IMR-90 (cell line): ENCODE measurements at regions not wholly inside any gene's neighbourhood (a gene's known extent, or its start where the extent isn't known, plus 50 kb on each side); places are given as distances from the start of the nearest gene placed in this dataset.

Source experiments
- ATAC-seq: fragments of 200-7000 bp; cut with Tn5 transposase; 2 replicates; pipeline ENCODE4 v1.9.1; 2020; ENCODE audit warnings: low read depth, mild to moderate bottlenecking, moderate library complexity
- BruUV-seq: library from RNA; stranded (reverse); fragments of 400-500 nt; replicated peaks from 2 replicates; lab custom pipeline; 2021; lab: Mats Ljungman, UMichigan
- CTCF ChIA-PET: fragments of 300-600 bp; formaldehyde crosslinking; extraction: SDS; loops from one replicate; lab custom pipeline; 2021; ENCODE audit warnings: antibody characterized with exemption; lab: Yijun Ruan, JAX
- POLR2A ChIA-PET: fragments of 300-600 bp; sonication (Branson Sonifier 250); formaldehyde crosslinking; loops from one replicate; lab custom pipeline; 2022; ENCODE audit warnings: antibody characterized with exemption; ENCODE audit not compliant: unreplicated experiment; lab: Charles Lee
- DNase-seq: peaks from one replicate; pipeline ENCODE4 v3.0.0; 2013
- H2AFZ ChIP-seq: replicated peaks from 2 replicates; pipeline ENCODE3; 2013; ENCODE audit warnings: low read length, mild to moderate bottlenecking; ENCODE audit not compliant: poor library complexity
- H2AK5ac ChIP-seq: 2 replicates; pipeline ENCODE4 v1.6.1; 2013; ENCODE audit warnings: low read depth, low read length, inconsistent platforms
- H2AK9ac ChIP-seq: replicated peaks from 2 replicates; pipeline ENCODE3; 2013; ENCODE audit warnings: mild to moderate bottlenecking, low read depth, low read length, moderate library complexity; ENCODE audit not compliant: poor library complexity
- H2BK120ac ChIP-seq: 2 replicates; pipeline ENCODE4 v1.6.1; 2013; ENCODE audit warnings: low read depth, low read length, inconsistent platforms
- H2BK15ac ChIP-seq: 3 replicates; pipeline ENCODE4 v1.6.1; 2013; ENCODE audit warnings: low read depth, low read length, inconsistent platforms
- H2BK20ac ChIP-seq: 2 replicates; pipeline ENCODE4 v1.6.1; 2013; ENCODE audit warnings: low read depth, mild to moderate bottlenecking, inconsistent platforms, low read length, moderate library complexity
- H2BK5ac ChIP-seq: 2 replicates; pipeline ENCODE4 v1.6.1; 2013; ENCODE audit warnings: mild to moderate bottlenecking, low read depth, low read length, inconsistent platforms; ENCODE audit not compliant: poor library complexity, severe bottlenecking
- H3K14ac ChIP-seq: replicated peaks from 2 replicates; pipeline ENCODE4 v1.6.1; 2013; ENCODE audit warnings: low read depth, low read length, inconsistent platforms
- H3K18ac ChIP-seq: 2 replicates; pipeline ENCODE4 v1.6.1; 2013; ENCODE audit warnings: low read depth, low read length, control low read depth
- H3K23ac ChIP-seq: 2 replicates; pipeline ENCODE4 v1.6.1; 2013; ENCODE audit warnings: low read depth, low read length, inconsistent platforms
- H3K27ac ChIP-seq: 2 replicates; pipeline ENCODE4 v1.5.1; 2013; ENCODE audit warnings: mild to moderate bottlenecking, control low read depth, low read length; ENCODE audit not compliant: insufficient read depth
- H3K27me3 ChIP-seq: 2 replicates; pipeline ENCODE4 v1.6.1; 2013; ENCODE audit warnings: low read length; ENCODE audit not compliant: control insufficient read depth, insufficient read depth
- H3K36me3 ChIP-seq: 2 replicates; pipeline ENCODE4 v1.6.1; 2013; ENCODE audit warnings: low read length, mixed read lengths; ENCODE audit not compliant: control insufficient read depth, insufficient read depth
- H3K4ac ChIP-seq: 2 replicates; pipeline ENCODE4 v1.6.1; 2013; ENCODE audit warnings: low read depth, low read length, inconsistent platforms
- H3K4me1 ChIP-seq: 2 replicates; pipeline ENCODE4 v1.6.1; 2013; ENCODE audit warnings: low read length, mixed read lengths; ENCODE audit not compliant: control insufficient read depth, insufficient read depth
- H3K4me2 ChIP-seq: 2 replicates; pipeline ENCODE4 v1.6.1; 2013; ENCODE audit warnings: low read depth, mild to moderate bottlenecking, control low read depth, low read length, moderate library complexity
- H3K4me3 ChIP-seq: 2 replicates; pipeline ENCODE4 v1.5.1; 2013; ENCODE audit warnings: low read depth, mild to moderate bottlenecking, control low read depth, low read length, moderate library complexity; ENCODE audit not compliant: insufficient read depth
- H3K56ac ChIP-seq: 2 replicates; pipeline ENCODE4 v1.6.1; 2013; ENCODE audit warnings: low read length, inconsistent platforms; ENCODE audit not compliant: insufficient read depth; ENCODE audit errors: extremely low read depth
- H3K79me1 ChIP-seq, 2 experiments: 2 replicates each; pipeline ENCODE4 v1.6.1; 2013; ENCODE audit warnings: low read length in 2 of 2, inconsistent platforms in 1 of 2, low read depth in 1 of 2
- H3K9ac ChIP-seq: 2 replicates; pipeline ENCODE4 v1.6.1; 2013; ENCODE audit warnings: low read depth, low read length, control low read depth
- H3K9me1 ChIP-seq: 2 replicates; pipeline ENCODE4 v1.6.1; 2013; ENCODE audit warnings: low read length, inconsistent platforms; ENCODE audit not compliant: insufficient read depth
- H3K9me3 ChIP-seq: 2 replicates; pipeline ENCODE4 v1.6.1; 2013; ENCODE audit warnings: low read length; ENCODE audit not compliant: control insufficient read depth, insufficient read depth
- H4K20me1 ChIP-seq: 2 replicates; pipeline ENCODE4 v1.6.1; 2013; ENCODE audit warnings: low read length, inconsistent platforms; ENCODE audit not compliant: insufficient read depth
- H4K5ac ChIP-seq: 2 replicates; pipeline ENCODE4 v1.6.1; 2013; ENCODE audit warnings: mild to moderate bottlenecking, low read depth, low read length, control low read depth
- H4K8ac ChIP-seq, 2 experiments: 2 replicates each; pipeline ENCODE4 v1.6.1; 2013; ENCODE audit warnings: low read depth in 2 of 2, low read length in 2 of 2, control low read depth in 1 of 2, inconsistent platforms in 1 of 2
- H4K91ac ChIP-seq: 2 replicates; pipeline ENCODE4 v1.6.1; 2013; ENCODE audit warnings: low read depth, low read length, inconsistent platforms; ENCODE audit not compliant: insufficient read depth
- BHLHE40 ChIP-seq: fragments of 150-350 bp; IDR thresholded peaks from 2 replicates; pipeline ENCODE4 v1.6.1; 2016; ENCODE audit warnings: mild to moderate bottlenecking, low read depth, low read length
- CEBPB ChIP-seq: IDR thresholded peaks from 2 replicates; pipeline ENCODE4 v1.6.1; 2012; ENCODE audit warnings: low read depth, low read length, improper control_type of control experiment
- CHD1 ChIP-seq: IDR thresholded peaks from 2 replicates; pipeline ENCODE4 v1.6.1; 2012; ENCODE audit warnings: low read depth, low read length, improper control_type of control experiment
- CTCF ChIP-seq: conservative IDR thresholded peaks from 2 replicates; pipeline ENCODE4 v1.5.1; 2012; ENCODE audit warnings: mild to moderate bottlenecking, low read depth, low read length, improper control_type of control experiment
- FOS ChIP-seq: fragments of 150-350 bp; IDR thresholded peaks from 2 replicates; pipeline ENCODE4 v1.6.1; 2016; ENCODE audit warnings: low read depth, low read length
- MAFK ChIP-seq: IDR thresholded peaks from 2 replicates; pipeline ENCODE4 v1.6.1; 2012; ENCODE audit warnings: low read depth, low read length, improper control_type of control experiment
- MAZ ChIP-seq: IDR thresholded peaks from 2 replicates; pipeline ENCODE4 v1.6.1; 2012; ENCODE audit warnings: low read depth, mild to moderate bottlenecking, low read length, improper control_type of control experiment, moderate library complexity, borderline replicate concordance
- MXI1 ChIP-seq: IDR thresholded peaks from 2 replicates; pipeline ENCODE4 v1.6.1; 2012; ENCODE audit warnings: low read depth, mild to moderate bottlenecking, low read length, moderate library complexity, borderline replicate concordance
- NFE2L2 ChIP-seq: fragments of 150-350 bp; IDR thresholded peaks from 2 replicates; pipeline ENCODE4 v1.6.1; 2016; ENCODE audit warnings: low read depth, mild to moderate bottlenecking, low read length
- POLR2A ChIP-seq: IDR thresholded peaks from 2 replicates; pipeline ENCODE4 v1.6.1; 2012; ENCODE audit warnings: mild to moderate bottlenecking, low read depth, low read length
- RAD21 ChIP-seq: IDR thresholded peaks from 2 replicates; pipeline ENCODE4 v1.6.1; 2012; ENCODE audit warnings: low read length, improper control_type of control experiment
- RCOR1 ChIP-seq: IDR thresholded peaks from 2 replicates; pipeline ENCODE4 v1.6.1; 2012; ENCODE audit warnings: mild to moderate bottlenecking, low read length, improper control_type of control experiment; ENCODE audit not compliant: insufficient replicate concordance
- RFX5 ChIP-seq: IDR thresholded peaks from 2 replicates; pipeline ENCODE4 v1.8.0; 2012; ENCODE audit warnings: low read depth, mild to moderate bottlenecking, low read length, moderate library complexity
- SMC3 ChIP-seq: fragments of 150-350 bp; IDR thresholded peaks from 2 replicates; pipeline ENCODE4 v1.6.1; 2016; ENCODE audit warnings: low read depth, mild to moderate bottlenecking, antibody characterized with exemption, low read length, moderate library complexity
- USF2 ChIP-seq: fragments of 150-350 bp; IDR thresholded peaks from 2 replicates; pipeline ENCODE4 v1.6.1; 2017; ENCODE audit warnings: mild to moderate bottlenecking, antibody characterized with exemption, low read length, low read depth
- WGBS, 2 experiments: methylation state at CpG; one replicate each; pipeline versions ENCODE4 v1.1.5 to v1.1.7; 2013; ENCODE audit warnings: missing lambda C conversion rate in 2 of 2; ENCODE audit not compliant: insufficient read length in 1 of 2; ENCODE audit errors: extremely low coverage in 2 of 2; 5-methylcytosine and 5-hydroxymethylcytosine counted together
- dilution Hi-C: fragments of 300-500 bp; cut with HindIII; formaldehyde crosslinking; loops from one replicate; pipeline ENCODE4 v1.14.3; 2018; ENCODE audit warnings: low sequenced_read_pairs; ENCODE audit not compliant: unreplicated experiment
- in situ Hi-C: fragments of 300-500 bp; cut with MboI; formaldehyde crosslinking; loops from 3 replicates; pipeline ENCODE4 v1.14.3; 2019; ENCODE audit warnings: low sequenced_read_pairs, inconsistent platforms, mixed read lengths
- intact Hi-C: fragments of 100-400 bp; cut with micrococcal nuclease; formaldehyde crosslinking; loops from 2 replicates; pipeline ENCODE4 v1.10.0; 2022
- TF ChIP-seq, protein P1 (sequence below): fragments of 150-350 bp; IDR thresholded peaks from 2 replicates; pipeline ENCODE4 v1.6.1; 2016; ENCODE audit warnings: low read depth, mild to moderate bottlenecking, low read length, moderate library complexity, borderline replicate concordance

DNA sequence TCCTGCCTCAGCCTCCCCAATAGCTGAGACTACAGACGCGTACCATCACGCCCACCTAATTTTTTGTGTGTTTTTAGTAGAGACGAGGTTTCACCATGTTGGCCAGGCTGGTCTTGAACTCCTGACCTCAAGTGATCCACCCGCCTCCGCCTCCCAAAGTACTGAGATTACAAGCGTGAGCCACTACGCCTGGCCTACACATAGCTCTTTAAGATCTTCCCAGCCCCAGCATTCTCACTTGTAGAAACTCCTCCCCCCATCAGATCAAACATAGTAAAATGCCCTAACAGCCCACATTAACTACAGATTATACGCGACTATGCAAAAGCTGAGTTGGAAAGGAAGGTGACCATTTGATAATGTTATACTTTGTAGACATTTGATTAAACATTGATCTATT is 634.8 kb downstream of the MATN1 start:
- H3K79me1 ChIP-seq, result 0 out of 4 replicates have a peak, but pooled peaks cover 0 to 11% of the 10 kb centered on the region in 2 experiments

More for the DNA sequence above, 634.8 kb downstream of the MATN1 start:
- intact Hi-C loops, result loop anchor here (10.0 kb wide), 2 partner anchors 574 to 616 kb away; no protein-coding TSS in a partner anchor
- TF ChIP-seq RFX5, result no peak
- no peak for TF ChIP-seq NFE2L2
- no peak for TF ChIP-seq USF2
- TF ChIP-seq SMC3, result no peak
- TF ChIP-seq CHD1, result no peak
- no peak for TF ChIP-seq RAD21
- TF ChIP-seq POLR2A, result no peak
- no peak for TF ChIP-seq MAZ
- TF ChIP-seq BHLHE40, result no peak
- TF ChIP-seq CEBPB, result no peak
- no peak for TF ChIP-seq MXI1
- no peak for TF ChIP-seq MAFK
- TF ChIP-seq, protein P1, sequence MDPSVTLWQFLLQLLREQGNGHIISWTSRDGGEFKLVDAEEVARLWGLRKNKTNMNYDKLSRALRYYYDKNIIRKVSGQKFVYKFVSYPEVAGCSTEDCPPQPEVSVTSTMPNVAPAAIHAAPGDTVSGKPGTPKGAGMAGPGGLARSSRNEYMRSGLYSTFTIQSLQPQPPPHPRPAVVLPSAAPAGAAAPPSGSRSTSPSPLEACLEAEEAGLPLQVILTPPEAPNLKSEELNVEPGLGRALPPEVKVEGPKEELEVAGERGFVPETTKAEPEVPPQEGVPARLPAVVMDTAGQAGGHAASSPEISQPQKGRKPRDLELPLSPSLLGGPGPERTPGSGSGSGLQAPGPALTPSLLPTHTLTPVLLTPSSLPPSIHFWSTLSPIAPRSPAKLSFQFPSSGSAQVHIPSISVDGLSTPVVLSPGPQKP, result no peak
- TF ChIP-seq FOS, result no peak
- TF ChIP-seq CTCF, result no peak
- TF ChIP-seq RCOR1, result no peak
- H3K4me2 ChIP-seq, result no peak overlapping the region
- no peak overlapping the region for H3K4ac ChIP-seq
- H2AFZ ChIP-seq, result no peak overlapping the region
- no peak overlapping the region for H4K8ac ChIP-seq
- H2BK15ac ChIP-seq, result no peak overlapping the region
- no peak overlapping the region for H3K27ac ChIP-seq
- no peak overlapping the region for H2AK5ac ChIP-seq
- in situ Hi-C loops, result loop anchor here (5.0 to 10.0 kb wide), 3 partner anchors 294 to 844 kb away; no protein-coding TSS in a partner anchor
- H2AK9ac ChIP-seq, result no peak overlapping the region
- H4K5ac ChIP-seq, result no peak overlapping the region
- no TSS peak for BruUV-seq
- no peak for DNase-seq
- no peaks in the 10 kb centered on the region; the same call in 1 of the 2 replicates for H3K27me3 ChIP-seq
- no CpG with 5 or more reads among the region's 10 CpGs for WGBS, 2 experiments
- ChIA-PET POLR2A (no interaction called here), CTCF (no interaction called here)
- H3K14ac ChIP-seq, result no peak overlapping the region
- no peak overlapping the region for H2BK20ac ChIP-seq
- H3K4me1 ChIP-seq, result peaks cover 17% of the 10 kb centered on the region
- H4K91ac ChIP-seq, result no peak overlapping the region
- H3K56ac ChIP-seq, result no peak overlapping the region
- H2BK120ac ChIP-seq, result no peak overlapping the region
- H3K9me3 ChIP-seq, result peaks cover 23% of the 10 kb centered on the region
- H3K9ac ChIP-seq, result no peak overlapping the region
- no peak overlapping the region for H3K23ac ChIP-seq
- H4K20me1 ChIP-seq, result no peaks in the 10 kb centered on the region
- no peak overlapping the region for H3K18ac ChIP-seq
- dilution Hi-C loops, result no loop called here
- no peak for ATAC-seq
- H3K9me1 ChIP-seq, result peaks cover 16% of the 10 kb centered on the region
- H2BK5ac ChIP-seq, result no peak overlapping the region
- no peaks in the 10 kb centered on the region for H3K36me3 ChIP-seq
- H3K4me3 ChIP-seq, result no peak overlapping the region
